G401.6 (cell line): ENCODE measurements at regions not wholly inside any gene's neighbourhood (a gene's known extent, or its start where the extent isn't known, plus 50 kb on each side); places are given as distances from the start of the nearest gene placed in this dataset.
"Not testable (repeated sequence)": the region's sequence is repeated elsewhere in the genome, so short reads cannot be mapped to it uniquely, and the experiment has no call there.

Source experiments
- FAIRE-seq: peaks from 2 replicates; lab custom pipeline; 2012; peaks lifted over from hg19 to GRCh38; lab: Jason Lieb, UNC

DNA sequence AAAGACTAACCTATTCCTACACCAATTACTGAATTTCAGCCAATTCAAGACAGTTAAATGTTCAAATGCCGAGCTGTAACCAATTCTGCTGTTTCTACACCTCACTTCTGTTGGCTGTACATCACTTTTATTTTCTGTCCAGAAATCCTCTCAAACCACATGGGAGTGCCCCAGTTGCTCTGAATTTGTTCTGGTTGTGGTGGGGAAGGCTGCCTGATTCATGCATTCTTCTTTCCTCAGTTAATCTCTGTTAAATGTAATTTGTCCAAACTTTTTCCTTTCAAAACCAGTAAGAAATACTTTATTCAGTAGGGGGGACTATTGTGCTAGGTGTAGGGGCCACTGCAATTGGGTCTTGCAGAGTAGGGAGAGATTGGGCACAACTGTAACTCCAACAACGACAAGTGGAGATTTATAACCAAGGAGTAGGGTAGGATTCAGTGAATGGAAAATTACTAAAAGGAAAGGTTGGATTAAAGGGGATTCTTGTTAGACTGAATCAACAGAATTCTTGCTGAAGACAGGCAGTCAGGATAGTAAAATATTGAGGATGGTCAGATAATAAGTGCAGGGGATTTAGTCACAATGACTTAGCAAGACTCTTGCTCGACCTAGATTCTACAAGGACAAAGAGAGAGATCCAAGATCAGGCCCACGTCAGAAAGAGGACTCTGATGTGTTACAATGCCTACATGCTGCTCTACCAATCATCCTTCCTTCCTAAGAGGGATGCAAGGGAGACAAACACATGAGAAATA is 593.5 kb upstream of the FAT3 start:
- FAIRE-seq = no peak

DNA sequence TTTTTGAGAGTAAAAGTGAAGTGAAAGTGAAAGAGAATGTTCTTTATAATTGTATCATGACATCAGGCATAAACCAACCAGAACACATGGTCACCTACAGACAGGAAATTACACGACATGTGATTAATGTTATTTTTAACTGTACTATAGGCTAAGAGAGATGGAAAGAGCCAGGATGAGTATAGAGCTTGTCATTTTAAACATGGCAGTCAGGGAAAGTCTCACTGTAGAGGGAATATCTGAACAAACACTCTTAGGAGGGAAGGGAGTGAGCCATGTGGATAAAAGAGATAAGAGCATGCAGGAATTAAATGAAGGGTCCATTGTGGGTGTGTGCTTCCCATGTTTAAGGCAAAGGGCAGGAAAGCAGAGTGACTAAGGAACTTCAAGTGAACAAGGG is 599.1 kb upstream of the FAT3 start:
- no peak for FAIRE-seq

DNA sequence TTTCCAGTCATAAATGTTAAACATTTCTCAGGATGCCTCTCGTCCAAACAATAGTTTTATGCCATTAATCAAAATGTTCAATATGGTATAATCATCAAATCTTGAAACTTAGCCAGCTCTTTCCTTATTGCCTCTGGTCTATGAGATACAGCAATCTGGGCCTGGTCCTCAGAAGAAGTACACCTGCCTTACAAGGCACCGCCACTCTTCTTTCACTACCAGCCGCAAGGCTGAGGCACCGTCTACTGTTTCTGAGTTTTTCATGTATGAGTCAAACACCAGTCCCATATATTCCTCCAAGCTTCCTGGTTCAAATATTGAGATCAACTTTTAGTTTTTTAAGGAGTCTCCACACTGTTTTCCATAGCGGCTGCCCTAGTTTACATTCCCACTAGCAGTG is 600.6 kb upstream of the FAT3 start:
- no peak for FAIRE-seq

DNA sequence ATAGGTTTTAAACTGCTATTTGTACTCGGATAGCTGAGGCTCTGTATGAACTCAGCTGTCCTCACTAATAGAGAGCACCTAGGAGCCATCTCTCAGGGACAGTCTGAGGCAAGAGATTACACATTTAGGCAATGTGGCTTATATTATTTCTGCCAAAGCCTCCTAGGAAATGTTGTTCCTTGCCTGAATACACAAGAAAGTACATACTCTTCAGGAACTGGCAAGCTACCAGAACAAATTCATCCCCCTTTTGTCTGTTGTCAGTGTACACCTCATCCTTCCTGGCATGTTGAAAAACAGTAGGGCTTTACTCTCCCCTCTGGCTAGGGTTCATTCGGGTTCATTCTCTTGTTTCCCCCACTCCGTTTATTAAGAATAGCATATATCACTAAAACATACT is 615.9 kb upstream of the FAT3 start:
- no peak for FAIRE-seq

- no peak for FAIRE-seq
Observed at GRCh38 chr11:91596111-91596510, 628.5 kb upstream of the FAT3 start.

- FAIRE-seq = no peak
Observed at GRCh38 chr11:91591021-91591420, 633.6 kb upstream of the FAT3 start.

GRCh38 chr11:91587131-91587530 is 637.5 kb upstream of the FAT3 start:
- no peak for FAIRE-seq

- FAIRE-seq = no peak
Observed at GRCh38 chr11:91585035-91585801, 639.4 kb upstream of the FAT3 start.

DNA sequence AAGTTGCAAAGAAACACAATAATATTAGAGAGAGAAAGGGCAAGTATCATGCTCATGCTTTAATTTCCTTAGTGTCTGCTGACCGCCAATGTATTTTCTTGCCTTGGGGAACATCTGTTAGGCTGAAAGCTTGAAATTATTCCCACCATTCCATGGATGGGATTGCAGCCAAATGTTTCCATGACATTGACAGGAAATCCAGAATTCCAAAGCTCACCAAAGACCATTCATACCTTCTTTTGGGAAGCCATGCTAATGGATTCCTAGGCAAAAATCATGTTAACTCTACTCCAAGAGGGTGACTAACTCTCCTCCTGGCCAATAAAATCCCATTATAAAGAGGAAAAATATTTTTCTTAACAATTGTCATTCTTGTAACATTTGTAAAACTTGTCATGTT is 661.4 kb upstream of the FAT3 start:
- no peak for FAIRE-seq

- FAIRE-seq = no peak
Observed at GRCh38 chr11:91560434-91560833, 664.2 kb upstream of the FAT3 start.

DNA sequence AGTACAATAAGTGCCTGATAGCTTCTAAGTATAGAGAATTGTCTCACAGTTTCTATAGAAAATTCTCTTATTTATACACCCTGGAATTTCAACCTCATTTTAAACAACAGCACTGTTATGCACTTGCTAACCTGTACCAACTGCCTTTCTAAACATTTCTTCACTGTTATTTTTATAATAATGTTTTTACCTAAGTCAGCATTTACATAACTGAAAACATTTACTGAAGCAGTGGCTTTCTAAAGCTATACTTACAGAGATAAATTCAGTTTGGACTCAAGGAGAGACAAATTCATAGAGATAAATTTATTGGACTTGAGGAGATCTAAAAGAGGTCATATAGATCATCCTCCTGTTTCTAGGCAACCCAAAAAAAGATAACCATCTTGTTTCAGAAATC is 686.6 kb upstream of the FAT3 start:
- no peak for FAIRE-seq

- FAIRE-seq = no peak
Observed at GRCh38 chr11:91536366-91536765, 688.3 kb upstream of the FAT3 start.

DNA sequence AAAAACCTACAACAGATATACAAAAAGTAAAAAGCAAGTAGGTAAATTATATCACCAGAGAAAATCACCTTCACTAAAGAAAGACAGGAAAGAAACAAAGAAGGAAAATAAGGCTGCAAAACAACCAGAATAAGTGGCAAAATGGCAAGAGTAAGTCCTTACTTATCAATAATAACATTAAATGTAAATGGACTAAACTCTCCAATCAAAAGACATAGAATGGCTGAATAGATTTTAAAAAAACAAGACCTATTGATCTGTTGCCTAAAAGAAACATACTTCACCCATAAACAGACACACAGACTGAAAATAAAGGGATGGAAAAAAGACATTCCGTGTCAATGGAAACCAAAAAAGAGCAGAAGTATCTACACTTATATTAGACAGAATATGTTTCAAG is 695.7 kb upstream of the FAT3 start:
- FAIRE-seq = no peak

DNA sequence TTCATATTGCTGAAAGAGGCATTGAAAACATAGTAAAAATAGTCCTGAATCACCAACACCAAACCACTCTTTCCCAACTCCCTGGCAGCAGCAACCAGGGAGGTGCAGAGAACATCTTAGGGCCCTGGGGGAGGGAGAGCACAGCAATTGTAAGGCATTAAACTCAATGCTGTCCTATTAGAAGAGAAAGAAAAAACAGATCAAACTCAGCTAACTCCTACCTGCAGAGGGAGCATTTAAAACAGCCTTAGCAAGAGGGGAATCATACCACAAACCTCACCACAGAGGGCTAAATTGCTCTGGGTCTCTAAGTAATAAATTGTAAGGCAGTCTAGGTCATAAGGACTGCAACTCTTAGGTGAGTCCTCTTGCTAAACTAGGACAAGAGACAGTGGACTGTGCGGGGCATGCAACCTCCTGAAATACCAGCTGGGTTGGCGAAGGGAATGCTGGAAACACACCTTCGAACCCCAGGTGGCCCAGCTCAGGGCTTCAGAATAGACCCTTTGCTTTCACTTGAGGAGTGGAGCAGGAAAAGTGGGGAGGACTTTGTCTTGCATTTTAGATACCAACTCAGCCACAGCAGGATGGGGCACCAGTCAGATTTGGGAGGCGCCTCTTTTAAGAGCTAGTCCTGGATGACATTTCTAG is 697.1 kb upstream of the FAT3 start:
- FAIRE-seq = no peak

DNA sequence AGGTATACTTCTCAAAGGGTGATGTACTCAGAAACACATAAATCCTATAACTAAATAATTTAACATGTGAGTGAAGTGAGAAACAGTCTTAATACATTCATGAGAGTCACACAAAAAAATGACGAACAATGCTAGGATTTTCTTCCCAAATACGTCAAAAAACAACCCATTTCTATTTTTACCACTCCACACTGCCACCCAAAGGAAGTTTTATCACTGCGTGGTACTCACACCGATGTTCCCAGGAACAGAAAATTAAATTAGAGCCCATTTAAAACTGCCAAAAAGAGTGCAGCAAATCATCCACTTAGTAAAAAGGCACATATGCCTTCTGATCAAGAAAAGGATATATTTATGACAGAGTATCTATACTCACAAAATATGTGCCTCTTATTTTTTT is 710.9 kb upstream of the FAT3 start:
- FAIRE-seq = no peak

DNA sequence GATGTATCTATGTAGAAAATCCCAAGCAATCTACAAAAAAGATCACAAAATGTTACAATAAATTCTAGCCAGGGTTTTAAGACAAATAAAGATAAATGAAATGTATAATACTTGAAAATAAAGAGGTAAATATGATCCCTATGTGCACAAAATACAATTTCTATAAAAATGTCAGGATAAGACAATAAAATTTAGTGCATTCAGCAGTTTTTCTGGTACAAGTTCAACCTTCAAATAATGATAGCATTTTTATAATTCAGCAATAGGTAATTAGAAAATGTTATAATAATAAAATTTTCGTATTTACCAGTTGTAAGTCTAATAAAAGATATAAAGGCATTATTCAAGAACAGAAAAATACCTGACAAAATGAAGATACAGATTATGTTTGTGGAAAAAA is 726.8 kb upstream of the FAT3 start:
- FAIRE-seq = no peak

DNA sequence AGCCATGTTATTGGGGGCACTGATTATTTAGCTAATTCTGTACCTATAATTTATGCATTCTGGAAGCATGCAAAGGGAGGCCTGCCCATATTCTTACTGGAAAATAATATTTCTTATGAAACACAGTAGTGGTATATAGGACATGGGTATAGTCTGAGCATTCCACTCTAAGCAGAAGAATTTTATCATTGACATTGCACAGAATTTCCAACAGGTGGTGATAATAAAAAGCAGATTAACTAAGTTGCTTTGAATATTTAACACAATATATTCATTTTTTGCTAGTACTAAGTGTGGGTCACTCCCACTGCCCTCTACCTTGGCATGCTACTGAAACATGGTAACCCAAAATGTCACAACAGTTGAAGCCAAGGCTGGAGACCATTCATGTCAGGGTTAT is 728.8 kb upstream of the FAT3 start:
- FAIRE-seq = no peak

GRCh38 chr11:91489989-91490388 is 734.6 kb upstream of the FAT3 start:
- FAIRE-seq = no peak

GRCh38 chr11:91483956-91484355 is 740.7 kb upstream of the FAT3 start:
- not testable (repeated sequence) for FAIRE-seq

- FAIRE-seq = not testable (repeated sequence)
Observed at GRCh38 chr11:91481875-91482274, 742.7 kb upstream of the FAT3 start.

DNA sequence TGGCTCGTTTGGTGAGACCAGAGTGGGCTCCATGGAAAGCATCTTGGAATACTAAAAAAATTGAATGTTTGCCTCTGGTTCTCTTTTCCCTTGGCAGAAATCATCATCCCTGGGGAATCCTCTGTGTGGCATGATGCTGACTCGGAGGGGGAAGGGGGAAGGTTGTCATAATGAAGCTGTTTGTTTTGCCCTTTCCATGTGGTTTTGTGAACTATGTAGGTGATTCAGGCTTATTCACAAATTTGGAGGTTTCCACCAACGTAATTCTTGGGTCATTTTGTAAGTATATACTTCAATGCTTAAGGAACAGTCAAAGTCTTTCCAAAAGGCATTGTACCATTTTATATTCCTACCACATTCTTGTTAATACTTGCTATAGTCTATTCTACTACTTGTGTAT is 754.0 kb upstream of the FAT3 start:
- no peak for FAIRE-seq

DNA sequence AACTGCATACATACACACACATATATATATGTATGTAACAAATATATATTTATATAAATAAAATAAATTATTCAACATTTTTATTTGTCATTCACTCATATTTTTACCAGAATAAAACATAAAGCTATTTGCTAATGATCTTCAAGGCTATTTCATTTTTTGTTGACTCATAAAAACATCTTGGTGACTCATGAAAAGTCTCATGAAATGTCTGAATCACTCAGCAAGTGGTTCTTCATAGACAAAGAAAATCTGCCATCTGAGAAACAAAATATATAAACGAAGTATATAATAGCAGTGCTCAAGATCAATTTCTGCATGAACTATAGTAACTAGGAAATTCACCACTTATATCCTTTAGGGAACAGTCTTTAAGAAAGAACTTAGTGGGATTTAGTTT is 764.8 kb upstream of the FAT3 start:
- no peak for FAIRE-seq

DNA sequence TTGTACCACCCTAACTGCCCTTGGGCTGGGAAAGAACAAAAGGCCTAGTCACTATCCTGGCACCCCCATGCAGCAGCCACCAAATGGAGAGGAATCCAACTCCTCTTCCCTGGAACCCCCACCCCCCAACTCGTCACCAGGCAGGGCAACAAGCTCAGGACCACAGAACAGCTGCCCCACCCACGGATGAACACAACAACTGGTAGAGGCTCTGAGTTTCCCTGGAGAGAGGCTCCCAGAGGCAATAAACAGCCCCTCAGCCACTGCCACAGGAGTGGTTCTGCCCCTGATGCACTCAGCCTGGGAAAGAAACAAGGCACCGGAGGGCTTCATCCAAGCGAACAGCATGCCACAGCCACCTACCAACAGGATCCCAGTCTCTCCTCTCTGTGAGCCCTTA is 778.4 kb upstream of the FAT3 start:
- FAIRE-seq = no peak
